H9 (cell line): ENCODE measurements at regions not wholly inside any gene's neighbourhood (a gene's known extent, or its start where the extent isn't known, plus 50 kb on each side); places are given as distances from the start of the nearest gene placed in this dataset.

Experiments used
- DNase-seq: peaks from one replicate; pipeline ENCODE4 v3.0.0-alpha.2; 2017
- H2AFZ ChIP-seq: one replicate; pipeline ENCODE4 v1.6.1; 2013; ENCODE audit warnings: mild to moderate bottlenecking, low read length, control low read depth, moderate library complexity
- H2AK5ac ChIP-seq: 2 replicates; pipeline ENCODE4 v1.6.1; 2013; ENCODE audit warnings: low read length, control low read depth, mixed read lengths; ENCODE audit not compliant: insufficient read length
- H2BK120ac ChIP-seq: one replicate; pipeline ENCODE4 v1.6.1; 2013; ENCODE audit warnings: low read depth, mild to moderate bottlenecking, low read length, control low read depth, inconsistent platforms; ENCODE audit not compliant: poor library complexity, severe bottlenecking
- H2BK12ac ChIP-seq: 2 replicates; pipeline ENCODE4 v1.6.1; 2013; ENCODE audit warnings: low read length, control low read depth, mixed read lengths, low read depth; ENCODE audit not compliant: insufficient read length
- H2BK15ac ChIP-seq: 2 replicates; pipeline ENCODE4 v1.6.1; 2013; ENCODE audit warnings: low read depth, low read length, control low read depth
- H2BK20ac ChIP-seq: one replicate; pipeline ENCODE4 v1.6.1; 2013; ENCODE audit warnings: low read depth, mild to moderate bottlenecking, low read length, control low read depth, inconsistent platforms; ENCODE audit not compliant: poor library complexity, severe bottlenecking
- H2BK5ac ChIP-seq: 2 replicates; pipeline ENCODE4 v1.6.1; 2013; ENCODE audit warnings: low read length, control low read depth, mixed read lengths; ENCODE audit not compliant: insufficient read length
- H3K14ac ChIP-seq: 2 replicates; pipeline ENCODE4 v1.6.1; 2013; ENCODE audit warnings: low read length, control low read depth; ENCODE audit not compliant: insufficient read depth
- H3K18ac ChIP-seq: 2 replicates; pipeline ENCODE4 v1.6.1; 2013; ENCODE audit warnings: low read depth, mild to moderate bottlenecking, mixed read lengths, low read length, control low read depth; ENCODE audit not compliant: insufficient read length
- H3K23ac ChIP-seq: 2 replicates; pipeline ENCODE4 v1.6.1; 2013; ENCODE audit warnings: low read length, control low read depth, mixed read lengths, low read depth; ENCODE audit not compliant: insufficient read length
- H3K23me2 ChIP-seq: 2 replicates; pipeline ENCODE4 v1.6.1; 2013; ENCODE audit warnings: low read depth, mild to moderate bottlenecking, mixed read lengths, low read length, control low read depth; ENCODE audit not compliant: insufficient read length, poor library complexity, severe bottlenecking
- H3K27ac ChIP-seq: 2 replicates; pipeline ENCODE4 v1.5.1; 2013; ENCODE audit warnings: low read length, control low read depth, mixed read lengths, low read depth; ENCODE audit not compliant: insufficient read length
- H3K27me3 ChIP-seq: 2 replicates; pipeline ENCODE4 v1.6.1; 2013; ENCODE audit warnings: low read length, control low read depth, inconsistent platforms; ENCODE audit not compliant: insufficient read depth
- H3K4ac ChIP-seq: 2 replicates; pipeline ENCODE4 v1.6.1; 2013; ENCODE audit warnings: low read depth, mild to moderate bottlenecking, control low read depth, inconsistent platforms, low read length, moderate library complexity
- H3K4me1 ChIP-seq: 2 replicates; pipeline ENCODE4 v1.6.1; 2013; ENCODE audit warnings: low read length, control low read depth, inconsistent platforms; ENCODE audit not compliant: insufficient read depth
- H3K4me2 ChIP-seq: 2 replicates; pipeline ENCODE4 v1.6.1; 2013; ENCODE audit warnings: low read length, control low read depth, mixed read lengths; ENCODE audit not compliant: insufficient read length, insufficient read depth
- H3K56ac ChIP-seq: 2 replicates; pipeline ENCODE4 v1.6.1; 2013; ENCODE audit warnings: low read depth, mild to moderate bottlenecking, mixed read lengths, low read length, control low read depth; ENCODE audit not compliant: insufficient read length
- H3K79me1 ChIP-seq: 2 replicates; pipeline ENCODE4 v1.6.1; 2013; ENCODE audit warnings: low read depth, mild to moderate bottlenecking, moderate library complexity, low read length, control low read depth, inconsistent platforms; ENCODE audit not compliant: insufficient read depth, poor library complexity, severe bottlenecking
- H3K79me2 ChIP-seq: 2 replicates; pipeline ENCODE4 v1.6.1; 2013; ENCODE audit warnings: low read length, control low read depth, inconsistent platforms; ENCODE audit not compliant: insufficient read depth
- H3K9ac ChIP-seq: 2 replicates; pipeline ENCODE4 v1.6.1; 2013; ENCODE audit warnings: low read length, control low read depth, mixed read lengths; ENCODE audit not compliant: insufficient read length; ENCODE audit errors: extremely low read depth
- H3K9me3 ChIP-seq: one replicate; pipeline ENCODE4 v1.6.1; 2013; ENCODE audit warnings: low read depth, low read length, inconsistent platforms; ENCODE audit not compliant: control insufficient read depth
- H3T11ph ChIP-seq: one replicate; pipeline ENCODE4 v1.6.1; 2013; ENCODE audit warnings: mild to moderate bottlenecking, low read length, control low read depth, inconsistent platforms
- H4K20me1 ChIP-seq: one replicate; pipeline ENCODE4 v1.6.1; 2013; ENCODE audit not compliant: control insufficient read depth, insufficient read length, insufficient read depth
- H4K5ac ChIP-seq: 2 replicates; pipeline ENCODE4 v1.6.1; 2013; ENCODE audit warnings: low read depth, mild to moderate bottlenecking, mixed read lengths, low read length, control low read depth; ENCODE audit not compliant: insufficient read length
- H4K8ac ChIP-seq: replicated peaks from 2 replicates; pipeline ENCODE4 v1.6.1; 2013; ENCODE audit warnings: low read length, control low read depth, mixed read lengths, low read depth; ENCODE audit not compliant: insufficient read length
- H4K91ac ChIP-seq: 2 replicates; pipeline ENCODE4 v1.6.1; 2013; ENCODE audit warnings: low read depth, mild to moderate bottlenecking, moderate library complexity, mixed read lengths, low read length, control low read depth; ENCODE audit not compliant: insufficient read length
- H3K27ac Mint-ChIP-seq, 3 experiments: 2 replicates in 2 of 3; 3 replicates in 1 of 3; pipeline ENCODE4 v1.8.0; 2020 to 2021; ENCODE audit warnings: mixed read lengths in 3 of 3, mild to moderate bottlenecking in 1 of 3, moderate library complexity in 1 of 3
- H3K27me3 Mint-ChIP-seq: 2 replicates; pipeline ENCODE4 v1.8.0; 2021; ENCODE audit warnings: low read depth, mild to moderate bottlenecking, moderate library complexity, mixed read lengths
- H3K36me3 Mint-ChIP-seq, 3 experiments: 2 replicates in 2 of 3; 3 replicates in 1 of 3; pipeline ENCODE4 v1.8.0; 2020 to 2021; ENCODE audit warnings: low read depth in 3 of 3, mixed read lengths in 3 of 3; ENCODE audit not compliant: insufficient read depth in 1 of 3
- H3K4me1 Mint-ChIP-seq, 2 experiments: 2 replicates each; pipeline ENCODE4 v1.8.0; 2020; ENCODE audit warnings: mixed read lengths in 2 of 2
- H3K4me3 Mint-ChIP-seq, 2 experiments: 2 replicates in 1 of 2; 3 replicates in 1 of 2; pipeline ENCODE4 v1.8.0; 2020 to 2021; ENCODE audit warnings: mild to moderate bottlenecking in 2 of 2, mixed read lengths in 2 of 2, moderate library complexity in 1 of 2
- H3K9me3 Mint-ChIP-seq, 2 experiments: 2 replicates in 1 of 2; 3 replicates in 1 of 2; pipeline ENCODE4 v1.8.0; 2020; ENCODE audit warnings: mild to moderate bottlenecking in 2 of 2, mixed read lengths in 2 of 2, moderate library complexity in 1 of 2
- TF ChIP-seq, protein P1 (sequence below): fragments of 200-600 bp; sonication (generic); conservative IDR thresholded peaks from 3 replicates; pipeline ENCODE4 v1.8.0; 2021; ENCODE audit warnings: antibody characterized with exemption, mild to moderate bottlenecking

DNA sequence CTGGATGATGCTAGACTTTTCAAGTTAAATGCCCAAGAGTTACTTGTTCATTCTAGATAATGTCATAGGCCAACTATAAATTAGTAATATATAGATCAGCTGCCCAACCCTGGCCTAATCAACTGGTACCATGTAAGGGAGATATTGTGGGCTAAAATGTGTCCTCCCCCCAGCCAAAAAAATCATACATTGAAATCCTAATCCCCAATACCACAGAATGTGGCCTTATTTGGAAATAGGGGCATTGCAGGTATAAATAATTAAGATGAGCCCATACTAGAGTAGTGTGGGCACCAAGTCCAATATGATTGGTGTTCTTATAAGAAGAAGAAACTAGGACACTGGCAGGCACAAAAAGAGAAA is 92.5 kb downstream of the RPL22L1 start:
- no peaks in the 10 kb centered on the region for H3K9me3 ChIP-seq
- H2BK5ac ChIP-seq, result no peak overlapping the region
- no peak overlapping the region for H3T11ph ChIP-seq
- no peaks in the 10 kb centered on the region for H3K79me1 ChIP-seq
- no peak overlapping the region for H3K56ac ChIP-seq
- no peak overlapping the region for H2BK20ac ChIP-seq
- no peak overlapping the region for H3K27ac ChIP-seq
- no peak overlapping the region for H3K14ac ChIP-seq
- no peak overlapping the region for H2AK5ac ChIP-seq
- H4K20me1 ChIP-seq, result no peaks in the 10 kb centered on the region
- H3K27me3 ChIP-seq, result no peaks in the 10 kb centered on the region
- no peak overlapping the region for H2BK12ac ChIP-seq
- no peak overlapping the region for H3K23ac ChIP-seq
- no peaks in the 10 kb centered on the region for H3K27me3 Mint-ChIP-seq
- no peak overlapping the region for H3K4me3 Mint-ChIP-seq
- TF ChIP-seq, protein P1, sequence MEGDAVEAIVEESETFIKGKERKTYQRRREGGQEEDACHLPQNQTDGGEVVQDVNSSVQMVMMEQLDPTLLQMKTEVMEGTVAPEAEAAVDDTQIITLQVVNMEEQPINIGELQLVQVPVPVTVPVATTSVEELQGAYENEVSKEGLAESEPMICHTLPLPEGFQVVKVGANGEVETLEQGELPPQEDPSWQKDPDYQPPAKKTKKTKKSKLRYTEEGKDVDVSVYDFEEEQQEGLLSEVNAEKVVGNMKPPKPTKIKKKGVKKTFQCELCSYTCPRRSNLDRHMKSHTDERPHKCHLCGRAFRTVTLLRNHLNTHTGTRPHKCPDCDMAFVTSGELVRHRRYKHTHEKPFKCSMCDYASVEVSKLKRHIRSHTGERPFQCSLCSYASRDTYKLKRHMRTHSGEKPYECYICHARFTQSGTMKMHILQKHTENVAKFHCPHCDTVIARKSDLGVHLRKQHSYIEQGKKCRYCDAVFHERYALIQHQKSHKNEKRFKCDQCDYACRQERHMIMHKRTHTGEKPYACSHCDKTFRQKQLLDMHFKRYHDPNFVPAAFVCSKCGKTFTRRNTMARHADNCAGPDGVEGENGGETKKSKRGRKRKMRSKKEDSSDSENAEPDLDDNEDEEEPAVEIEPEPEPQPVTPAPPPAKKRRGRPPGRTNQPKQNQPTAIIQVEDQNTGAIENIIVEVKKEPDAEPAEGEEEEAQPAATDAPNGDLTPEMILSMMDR, result no peak
- H2BK120ac ChIP-seq, result no peak overlapping the region
- no peak overlapping the region for H4K8ac ChIP-seq
- no peak overlapping the region for H3K18ac ChIP-seq
- no peak overlapping the region for H3K27ac Mint-ChIP-seq
- H3K36me3 Mint-ChIP-seq, result no peaks in the 10 kb centered on the region; a peak in 1 of 7 replicates
- no peak overlapping the region for H2BK15ac ChIP-seq
- H3K9ac ChIP-seq, result no peak overlapping the region
- no peak overlapping the region for H2AFZ ChIP-seq
- H3K4me1 ChIP-seq, result no peaks in the 10 kb centered on the region; the same call in 1 of the 2 replicates
- no peaks in the 10 kb centered on the region for H3K23me2 ChIP-seq
- no peaks in the 10 kb centered on the region for H3K4me1 Mint-ChIP-seq
- no peak overlapping the region for H3K4ac ChIP-seq
- DNase-seq, result no peak
- H3K79me2 ChIP-seq, result no peaks in the 10 kb centered on the region
- H4K91ac ChIP-seq, result no peak overlapping the region
- H3K4me2 ChIP-seq, result no peak overlapping the region
- peaks cover 0 to 5% of the 10 kb centered on the region in 2 experiments; a peak in 1 of 5 replicates for H3K9me3 Mint-ChIP-seq
- no peak overlapping the region for H4K5ac ChIP-seq
